Stimulated activated naive CD8-positive, alpha-beta T cell treated with anti-CD3 and anti-CD28 coated beads, Interleukin-15, Interleukin-2, amounts not matched to agents 100 U/mL and 50 U/mL, for 24 hours (primary cell): ENCODE measurements at regions not wholly inside any gene's neighbourhood (a gene's known extent, or its start where the extent isn't known, plus 50 kb on each side); places are given as distances from the start of the nearest gene placed in this dataset.
A peak's percentile ranks its signal among the peaks of the same experiment; 100 is the strongest.

ENCODE experiments used
- ATAC-seq: fragments of 150-1000 bp; cut with Tn5 transposase; one replicate; pipeline ENCODE4 v1.10.0; 2021
- DNase-seq: peaks from one replicate; pipeline ENCODE4 v3.0.0; 2021

DNA sequence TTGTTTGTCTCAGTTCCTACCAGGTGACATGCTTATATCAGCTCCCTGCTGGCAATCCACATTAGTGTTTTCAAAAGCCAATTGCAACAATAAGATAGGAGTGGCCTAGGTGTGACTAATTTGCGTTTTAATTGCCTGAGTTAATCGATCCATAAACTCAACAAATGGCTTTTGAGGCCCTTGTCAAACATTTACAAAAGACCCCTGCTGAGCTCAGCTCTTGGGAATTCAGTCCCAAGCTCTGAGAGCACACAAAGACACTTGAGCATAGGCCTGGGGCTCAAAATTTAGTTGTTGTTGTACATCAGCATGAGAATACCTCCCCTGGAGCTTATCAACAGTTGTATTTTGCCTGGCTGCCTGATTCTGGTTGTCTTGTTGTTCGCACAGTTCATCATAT is 1134.4 kb upstream of the TSPY4 start:
- DNase-seq (no peak), ATAC-seq (no peak)

GRCh38 chrY:8241144-8241543 is 1096.1 kb upstream of the TSPY4 start:
- no peak for ATAC-seq
- DNase-seq = peak; percentile 2

- DNase-seq = no peak
- ATAC-seq = no peak
These were observed 1063.5 kb upstream of the TSPY4 start for GRCh38 chrY:8273807-8274206.

GRCh38 chrY:8305021-8305420 is 1032.2 kb upstream of the TSPY4 start:
- ATAC-seq (no peak), DNase-seq (no peak)

DNA sequence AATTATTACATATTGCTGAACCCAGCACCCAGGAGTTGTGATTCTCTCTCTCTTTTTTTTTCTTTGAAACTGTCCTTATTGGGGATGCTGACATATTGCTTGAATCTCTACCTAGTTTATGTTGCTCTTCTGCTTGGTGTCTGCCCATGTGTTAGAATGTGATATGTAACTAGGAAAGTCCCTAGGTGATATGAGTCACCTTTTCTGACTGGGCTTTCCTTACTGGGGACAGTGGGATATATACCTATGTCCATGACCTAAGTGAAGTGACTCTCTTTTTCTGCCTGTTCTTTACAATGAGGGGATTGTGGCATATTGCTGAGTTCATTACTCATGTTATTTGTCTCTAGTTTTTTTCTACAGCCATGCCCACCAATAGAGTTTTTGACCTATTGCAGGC is 1013.2 kb upstream of the TSPY4 start:
- ATAC-seq (no peak), DNase-seq (no peak)

GRCh38 chrY:8326944-8327343 is 1010.3 kb upstream of the TSPY4 start:
- DNase-seq = no peak
- ATAC-seq = no peak

DNA sequence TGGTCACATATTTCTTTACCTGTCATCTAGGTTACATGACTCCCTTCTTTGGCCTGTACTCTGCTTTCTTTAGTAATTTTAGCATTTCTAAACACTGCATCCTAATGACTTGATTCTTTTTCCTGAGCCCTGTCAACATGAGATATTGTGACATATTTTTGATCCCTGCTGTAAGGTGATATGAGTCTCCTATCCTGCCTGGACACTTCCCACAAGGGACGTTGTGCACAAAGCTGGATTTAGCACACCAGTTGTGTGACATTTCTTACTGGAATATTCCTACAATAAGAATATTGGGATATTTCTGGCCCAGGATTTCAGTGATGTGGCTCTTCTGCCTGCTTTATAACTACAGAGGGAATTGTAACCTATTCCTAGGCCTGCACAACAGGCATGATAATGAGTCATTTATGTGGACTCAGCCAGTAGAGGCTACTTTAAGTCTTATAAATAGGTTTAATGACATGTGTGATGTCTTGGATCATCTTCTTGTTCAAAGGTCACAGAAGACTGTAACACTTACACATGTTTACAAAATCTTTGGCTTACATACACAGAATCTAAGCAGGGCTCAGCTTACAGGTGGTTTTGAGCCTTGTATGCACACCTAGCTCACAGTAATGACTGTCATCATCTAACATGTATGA is 1009.4 kb upstream of the TSPY4 start:
- ATAC-seq = no peak
- no peak for DNase-seq

DNA sequence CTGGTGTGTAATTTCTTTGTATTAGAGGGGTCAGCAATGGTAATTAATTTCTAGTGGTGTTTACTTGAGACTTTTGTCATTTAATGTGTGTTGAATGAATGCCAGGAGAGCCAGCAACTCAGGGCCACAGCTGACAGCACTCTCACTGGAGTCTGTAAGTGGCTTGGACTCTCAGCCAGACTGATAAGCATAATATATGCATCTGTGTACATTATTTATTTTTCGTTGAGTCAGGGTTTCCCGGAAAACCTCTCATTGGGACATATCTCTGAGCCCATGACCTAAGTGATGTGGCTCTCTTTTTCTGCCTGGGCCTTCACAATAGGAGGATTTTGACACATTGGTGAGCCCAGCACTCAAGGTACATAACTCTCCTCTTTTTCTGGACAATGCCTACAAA is 1007.8 kb upstream of the TSPY4 start:
- ATAC-seq = no peak
- no peak for DNase-seq

DNA sequence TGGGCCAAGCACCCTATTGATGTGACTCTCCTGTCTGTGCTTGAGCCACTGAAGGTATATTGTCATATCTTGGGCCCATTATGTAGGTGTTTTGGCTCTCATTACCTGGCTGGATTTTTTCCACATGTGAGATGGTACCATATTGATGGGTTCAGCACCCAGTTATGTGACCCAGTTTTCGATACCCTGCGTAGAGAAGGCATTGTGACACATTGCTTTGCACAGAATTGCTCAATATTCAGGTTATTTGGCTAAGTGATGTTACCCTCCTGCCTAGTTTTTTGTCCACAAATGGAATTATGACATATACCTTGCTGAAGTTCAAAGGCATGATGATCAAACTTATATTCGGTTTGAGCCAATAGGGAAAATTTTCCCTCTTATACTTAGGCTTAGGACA is 1007.3 kb upstream of the TSPY4 start:
- DNase-seq (no peak), ATAC-seq (no peak)

DNA sequence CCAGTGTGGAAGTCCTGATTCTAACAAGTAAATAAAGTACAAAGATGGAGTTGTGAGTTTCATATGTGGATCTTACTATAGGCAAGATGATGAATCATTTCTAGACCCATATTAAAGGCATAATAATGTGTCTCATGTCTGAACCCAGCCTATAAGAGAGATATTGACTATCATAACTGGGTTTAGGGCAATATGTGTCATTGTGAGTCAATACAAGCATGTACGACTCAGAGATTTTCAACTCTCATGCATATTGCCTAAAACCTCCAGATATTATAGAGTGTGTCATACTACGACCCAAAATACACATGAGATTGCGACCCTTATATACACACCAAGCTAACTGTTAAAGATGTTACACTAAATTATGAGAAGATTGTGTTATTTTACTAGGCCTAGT is 1003.9 kb upstream of the TSPY4 start:
- DNase-seq = no peak
- peak; percentile 31 for ATAC-seq

DNA sequence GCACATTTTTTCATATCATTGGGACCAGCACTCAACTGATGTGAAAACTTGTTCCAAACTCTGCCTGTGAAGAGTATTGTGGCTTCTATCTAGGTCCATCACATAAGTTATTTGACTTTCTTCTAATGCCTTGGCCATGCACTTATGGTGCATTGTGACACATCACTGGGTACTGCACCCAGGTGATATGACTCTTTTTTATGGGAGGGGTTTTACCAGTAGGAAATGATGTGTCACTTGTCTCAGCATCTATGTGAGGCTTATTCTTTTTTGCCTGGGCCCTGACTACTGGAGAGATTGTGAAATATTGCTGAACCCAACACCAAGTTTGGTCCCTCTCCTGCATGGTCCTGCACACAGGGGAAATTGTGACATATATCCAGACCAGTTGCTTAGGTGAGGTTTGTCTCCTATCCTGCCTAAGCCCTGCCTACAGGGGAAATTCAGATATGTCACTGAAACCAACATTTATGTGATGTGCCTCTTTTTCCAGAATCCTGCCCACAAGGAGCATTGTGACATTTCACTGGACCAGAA is 1001.9 kb upstream of the TSPY4 start:
- ATAC-seq (peak; percentile 63), DNase-seq (no peak)

DNA sequence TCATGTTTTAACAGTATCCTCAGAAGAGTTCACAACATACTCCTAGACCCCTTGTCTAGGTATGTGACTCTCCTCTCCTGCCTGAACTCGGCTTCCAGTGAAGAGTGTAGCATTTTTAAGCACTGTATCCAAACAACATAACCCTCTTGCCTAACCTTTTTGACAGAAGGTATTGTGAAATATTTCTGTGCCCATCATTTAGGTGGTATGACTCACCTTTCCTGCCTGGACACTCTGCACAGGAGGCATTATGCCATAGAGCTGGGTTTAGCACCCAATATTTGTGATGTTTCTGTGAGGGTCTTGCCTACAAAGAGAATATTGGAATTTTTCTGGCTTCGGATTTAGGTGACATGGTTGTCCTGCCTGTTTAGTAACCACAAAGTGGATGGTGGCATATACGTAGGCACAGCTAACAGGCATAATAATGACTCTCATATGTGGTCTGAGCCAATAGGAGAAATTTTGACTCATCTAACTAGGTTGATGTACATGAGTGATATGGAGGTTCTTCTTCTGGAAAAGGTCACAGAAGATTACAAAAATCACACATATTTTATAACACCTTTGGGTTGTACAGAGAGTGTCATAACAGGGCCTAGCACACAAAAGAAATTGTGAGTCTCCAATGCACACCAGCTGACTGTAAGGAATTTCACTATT is 1001.0 kb upstream of the TSPY4 start:
- ATAC-seq = peak; percentile 62
- DNase-seq = no peak

DNA sequence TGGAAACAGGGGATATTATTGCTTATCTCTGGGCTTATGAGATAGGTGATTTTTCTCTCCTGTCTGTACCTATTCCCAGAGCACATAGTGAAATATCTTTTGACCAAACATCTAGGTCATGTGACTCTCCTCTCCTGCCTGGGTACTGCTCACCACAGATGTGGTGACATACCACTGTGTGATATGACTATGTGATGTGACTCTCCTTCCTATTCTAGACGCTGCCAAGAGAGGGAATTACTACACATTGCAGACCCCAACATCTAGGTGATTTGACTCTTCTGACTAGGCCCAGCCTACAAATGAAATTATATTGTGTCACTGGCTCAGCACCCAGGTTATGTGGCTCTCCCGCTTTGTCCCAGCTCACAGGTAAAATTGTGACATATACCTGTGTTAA is 996.3 kb upstream of the TSPY4 start:
- DNase-seq (no peak), ATAC-seq (no peak)

- no peak for ATAC-seq
- no peak for DNase-seq
These were observed 995.1 kb upstream of the TSPY4 start for GRCh38 chrY:8342173-8342572.

- no peak for DNase-seq
- no peak for ATAC-seq
These were observed 986.0 kb upstream of the TSPY4 start for GRCh38 chrY:8351241-8351640.

- ATAC-seq = no peak
- no peak for DNase-seq
These were observed 985.1 kb upstream of the TSPY4 start for GRCh38 chrY:8352201-8352600.

- DNase-seq = no peak
- ATAC-seq = no peak
These were observed 979.1 kb upstream of the TSPY4 start for GRCh38 chrY:8358161-8358560.

GRCh38 chrY:8361715-8362114 is 975.5 kb upstream of the TSPY4 start:
- ATAC-seq (no peak), DNase-seq (no peak)

DNA sequence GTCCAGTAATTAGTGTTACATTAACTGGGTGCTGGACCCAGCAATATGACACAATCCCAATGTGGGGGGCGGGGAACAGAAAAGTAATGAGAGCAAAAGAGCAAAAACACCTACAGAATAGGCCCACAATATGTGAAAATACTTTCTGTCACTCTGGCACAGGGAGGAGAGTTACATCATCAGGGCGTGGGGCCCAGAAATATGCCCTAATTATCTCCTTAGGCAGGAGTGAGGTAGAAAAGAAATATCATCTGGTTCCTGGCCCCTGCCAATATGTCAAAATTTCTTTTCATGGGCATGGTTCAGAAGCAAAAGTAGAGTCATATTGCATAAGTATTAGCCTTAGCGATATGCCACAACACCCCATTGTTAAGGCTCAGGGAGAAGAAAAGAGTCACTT is 959.8 kb upstream of the TSPY4 start:
- DNase-seq (no peak), ATAC-seq (no peak)

- ATAC-seq (no peak), DNase-seq (no peak)
These were observed 957.5 kb upstream of the TSPY4 start for GRCh38 chrY:8379800-8380199.

DNA sequence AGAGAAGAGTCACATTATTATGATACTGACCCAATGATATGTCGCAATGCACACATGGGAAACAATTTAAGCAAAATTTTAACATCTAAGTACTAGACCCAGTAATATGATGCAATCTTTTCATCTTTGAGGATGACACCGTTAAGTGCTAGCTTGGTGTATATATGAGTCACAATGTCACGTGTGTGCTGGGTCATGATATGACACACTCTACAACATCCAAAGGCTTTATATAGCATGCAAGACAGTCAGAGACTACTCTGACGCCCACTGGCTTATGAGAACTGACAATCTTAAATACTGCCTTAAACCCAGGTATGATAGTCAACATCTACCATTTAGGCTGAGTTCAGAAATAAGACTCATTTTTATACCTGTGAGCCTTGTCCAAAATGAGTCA is 955.8 kb upstream of the TSPY4 start:
- ATAC-seq = peak; percentile 55
- DNase-seq = no peak

GRCh38 chrY:8386053-8386452 is 951.2 kb upstream of the TSPY4 start:
- ATAC-seq (no peak), DNase-seq (no peak)

DNA sequence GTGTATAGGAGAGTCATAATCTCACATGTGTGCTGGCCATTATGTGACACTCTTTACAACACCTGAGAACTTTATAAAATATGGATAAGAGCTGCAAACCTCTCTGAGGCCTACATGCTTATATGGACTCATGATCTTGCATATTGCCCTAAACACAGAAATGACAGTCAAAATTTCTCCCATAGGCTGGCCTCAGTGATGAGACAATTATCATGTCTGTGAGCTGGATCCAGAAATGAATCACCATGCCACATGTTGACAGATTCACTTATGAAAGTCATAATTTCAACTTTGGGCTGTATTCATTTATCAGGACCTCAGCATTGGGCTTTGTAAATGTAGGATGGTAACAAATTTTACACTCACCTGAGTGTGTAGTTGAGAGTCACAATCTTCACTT is 948.8 kb upstream of the TSPY4 start:
- no peak for ATAC-seq
- no peak for DNase-seq

DNA sequence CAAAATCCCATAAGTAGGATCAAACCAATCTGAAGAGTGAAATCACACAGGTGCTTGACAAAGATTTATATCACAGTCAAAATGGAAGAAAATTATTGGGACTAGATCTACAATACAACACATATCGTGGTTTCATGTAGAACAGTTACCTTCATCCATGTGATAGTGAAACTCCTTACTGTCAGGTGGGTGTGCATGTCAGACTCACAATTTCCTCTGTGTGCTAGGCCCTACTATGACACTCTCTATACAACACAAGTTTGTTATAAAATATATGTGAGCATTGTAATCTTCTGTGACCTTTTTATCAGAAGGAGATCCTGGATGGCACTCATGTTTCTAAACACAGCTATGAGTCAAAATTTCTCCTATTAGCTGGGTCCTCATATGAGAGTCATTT is 947.0 kb upstream of the TSPY4 start:
- no peak for DNase-seq
- ATAC-seq = no peak
